Liver (tissue), 8 donors: ENCODE measurements at regions not wholly inside any gene's neighbourhood (a gene's known extent, or its start where the extent isn't known, plus 50 kb on each side); places are given as distances from the start of the nearest gene placed in this dataset.

Source experiments
- DNase-seq: peaks from one replicate; pipeline ENCODE4 v3.0.0-alpha.2; 2017; ENCODE audit warnings: low spot score
- H3K27ac ChIP-seq, 2 donors: one replicate each; pipeline ENCODE4 v1.7.0; 2013; ENCODE audit warnings: inconsistent platforms in 2 of 2, low read length in 2 of 2, control low read depth in 1 of 2, low read depth in 1 of 2, mild to moderate bottlenecking in 1 of 2
- H3K27me3 ChIP-seq, 4 donors: one replicate each; pipeline versions ENCODE4 v1.6.1 to v1.7.0; 2013; ENCODE audit warnings: low read length in 3 of 4, inconsistent platforms in 1 of 4, mild to moderate bottlenecking in 1 of 4, moderate library complexity in 1 of 4; ENCODE audit not compliant: control insufficient read depth in 4 of 4, insufficient read depth in 4 of 4
- H3K36me3 ChIP-seq, 4 donors: one replicate each; pipeline versions ENCODE4 v1.6.1 to v1.7.0; 2013; ENCODE audit warnings: low read length in 3 of 4, mild to moderate bottlenecking in 3 of 4, low read depth in 1 of 4, moderate library complexity in 1 of 4; ENCODE audit not compliant: control insufficient read depth in 4 of 4, insufficient read depth in 3 of 4
- H3K4me1 ChIP-seq, 4 donors: one replicate each; pipeline versions ENCODE4 v1.6.1 to v1.7.0; 2013; ENCODE audit warnings: low read length in 3 of 4, mild to moderate bottlenecking in 3 of 4, moderate library complexity in 1 of 4; ENCODE audit not compliant: control insufficient read depth in 4 of 4, insufficient read depth in 4 of 4
- H3K4me3 ChIP-seq, 3 donors: one replicate each; pipeline versions ENCODE4 v1.6.1 to v1.7.0; 2013; ENCODE audit warnings: low read length in 3 of 3, control low read depth in 1 of 3, low read depth in 1 of 3, mild to moderate bottlenecking in 1 of 3
- H3K9ac ChIP-seq, 2 donors: one replicate each; pipeline ENCODE4 v1.7.0; 2013; ENCODE audit warnings: low read length in 2 of 2, mild to moderate bottlenecking in 2 of 2, moderate library complexity in 2 of 2, control low read depth in 1 of 2, low read depth in 1 of 2
- H3K9me3 ChIP-seq, 4 donors: one replicate each; pipeline versions ENCODE4 v1.6.1 to v1.7.0; 2013; ENCODE audit warnings: low read length in 3 of 4; ENCODE audit not compliant: control insufficient read depth in 4 of 4
- EGR1 ChIP-seq, 2 donors: IDR thresholded peaks; 2 replicates each; pipeline ENCODE4 v1.6.1; 2016 to 2018; ENCODE audit warnings: antibody characterized with exemption in 2 of 2, low read depth in 2 of 2
- FOXA1 ChIP-seq: IDR thresholded peaks from 2 replicates; pipeline ENCODE4 v1.6.1; 2016; ENCODE audit warnings: antibody characterized with exemption
- GABPA ChIP-seq, 2 donors: IDR thresholded peaks in 1 of 2; conservative IDR thresholded peaks in 1 of 2; 2 replicates each; pipeline ENCODE4 v1.6.1; 2016; ENCODE audit warnings: antibody characterized with exemption in 2 of 2, mild to moderate bottlenecking in 1 of 2, moderate library complexity in 1 of 2
- HNF4A ChIP-seq, 2 donors: conservative IDR thresholded peaks; 2 replicates each; pipeline ENCODE4 v1.6.1; 2016; ENCODE audit warnings: antibody characterized with exemption in 2 of 2, mild to moderate bottlenecking in 2 of 2
- HNF4G ChIP-seq: IDR thresholded peaks from 2 replicates; pipeline ENCODE4 v1.6.1; 2016; ENCODE audit warnings: antibody characterized with exemption
- JUND ChIP-seq, 2 donors: IDR thresholded peaks; 2 replicates each; pipeline ENCODE4 v1.6.1; 2016; ENCODE audit warnings: antibody characterized with exemption in 2 of 2
- NR2F2 ChIP-seq: IDR thresholded peaks from 2 replicates; pipeline ENCODE4 v1.6.1; 2016; ENCODE audit warnings: antibody characterized with exemption
- RAD21 ChIP-seq, 2 donors: IDR thresholded peaks; 2 replicates each; pipeline ENCODE4 v1.6.1; 2016; ENCODE audit warnings: antibody characterized with exemption in 2 of 2, mild to moderate bottlenecking in 2 of 2
- RXRA ChIP-seq, 2 donors: IDR thresholded peaks; 2 replicates each; pipeline ENCODE4 v1.6.1; 2017 to 2018; ENCODE audit warnings: antibody characterized with exemption in 2 of 2, mild to moderate bottlenecking in 1 of 2
- SP1 ChIP-seq: IDR thresholded peaks from 2 replicates; pipeline ENCODE4 v1.6.1; 2018; ENCODE audit warnings: antibody characterized with exemption, mild to moderate bottlenecking
- TAF1 ChIP-seq: conservative IDR thresholded peaks from 2 replicates; pipeline ENCODE4 v1.6.1; 2016; ENCODE audit warnings: antibody characterized with exemption, mild to moderate bottlenecking
- YY1 ChIP-seq: IDR thresholded peaks from 2 replicates; pipeline ENCODE4 v1.6.1; 2016; ENCODE audit warnings: antibody characterized with exemption, mild to moderate bottlenecking
- WGBS: extraction: QIAGEN DNeasy Blood & Tissue Kit; methylation state at CpG from one replicate; pipeline ENCODE4 v1.1.7; 2013; 5-methylcytosine and 5-hydroxymethylcytosine counted together
- TF ChIP-seq, protein P1 (sequence below): IDR thresholded peaks from 2 replicates; pipeline ENCODE4 v1.6.1; 2016; ENCODE audit warnings: antibody characterized with exemption
- TF ChIP-seq, protein P2 (sequence below): IDR thresholded peaks from 2 replicates; pipeline ENCODE4 v1.6.1; 2016; ENCODE audit warnings: antibody characterized with exemption
- TF ChIP-seq, protein P3 (sequence below): fragments of 150-350 bp; IDR thresholded peaks from 2 replicates; pipeline ENCODE4 v1.5.1; 2017; ENCODE audit warnings: improper control_type of control experiment, low read depth, low read length; ENCODE audit not compliant: missing input control
- TF ChIP-seq, protein P4 (sequence below): IDR thresholded peaks from 2 replicates; pipeline ENCODE4 v1.6.1; 2016; ENCODE audit warnings: antibody characterized with exemption, mild to moderate bottlenecking
- TF ChIP-seq, protein P5 (sequence below): IDR thresholded peaks from 2 replicates; pipeline ENCODE4 v1.6.1; 2016; ENCODE audit warnings: antibody characterized with exemption
- donor health status: healthy.
- donor health status: healthy.
- donor health status: healthy.
- donor health status: healthy.
- donor health status: healthy.

DNA sequence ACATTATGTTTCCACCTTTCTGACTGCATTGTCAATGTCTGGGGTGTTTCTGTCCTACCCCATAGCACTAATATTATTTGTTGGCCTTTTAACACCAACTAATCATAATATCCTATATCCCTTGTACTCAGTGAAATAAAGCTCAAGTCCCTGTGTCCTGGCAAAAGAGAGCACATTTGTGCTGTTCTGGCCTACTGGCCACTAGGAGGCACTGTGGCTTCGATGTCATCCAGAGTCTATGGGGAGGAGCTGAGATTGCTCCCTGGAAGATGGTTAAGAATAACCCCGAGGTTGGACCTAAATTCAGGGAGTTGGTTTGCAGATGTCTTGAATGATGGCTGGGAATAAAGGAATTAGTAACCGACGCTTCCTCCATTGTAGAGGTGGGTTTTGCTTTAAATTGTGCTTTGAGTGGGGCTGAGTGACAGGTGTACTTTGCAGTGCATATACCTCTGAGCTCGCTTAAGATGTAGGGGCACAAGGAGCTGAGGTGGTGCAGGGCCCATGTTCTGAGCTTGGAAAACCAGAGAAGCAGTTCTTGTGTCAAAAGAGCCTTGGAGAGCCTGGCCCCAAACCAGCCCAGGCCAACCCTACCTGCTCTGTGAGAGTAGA is 191.2 kb upstream of the PRSS1 start:
- WGBS, result 38% methylated on average over 5 of the region's 5 CpGs
- no peak overlapping the region for H3K27ac ChIP-seq
- H3K9me3 ChIP-seq, result no peaks in the 10 kb centered on the region
- H3K27me3 ChIP-seq, result peaks cover 0 to 3% (median 0%) of the 10 kb centered on the region in 4 donors
- no peak for TF ChIP-seq SP1
- no peak for TF ChIP-seq NR2F2
- TF ChIP-seq, protein P1, sequence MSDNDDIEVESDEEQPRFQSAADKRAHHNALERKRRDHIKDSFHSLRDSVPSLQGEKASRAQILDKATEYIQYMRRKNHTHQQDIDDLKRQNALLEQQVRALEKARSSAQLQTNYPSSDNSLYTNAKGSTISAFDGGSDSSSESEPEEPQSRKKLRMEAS, result no peak
- TF ChIP-seq, protein P2, sequence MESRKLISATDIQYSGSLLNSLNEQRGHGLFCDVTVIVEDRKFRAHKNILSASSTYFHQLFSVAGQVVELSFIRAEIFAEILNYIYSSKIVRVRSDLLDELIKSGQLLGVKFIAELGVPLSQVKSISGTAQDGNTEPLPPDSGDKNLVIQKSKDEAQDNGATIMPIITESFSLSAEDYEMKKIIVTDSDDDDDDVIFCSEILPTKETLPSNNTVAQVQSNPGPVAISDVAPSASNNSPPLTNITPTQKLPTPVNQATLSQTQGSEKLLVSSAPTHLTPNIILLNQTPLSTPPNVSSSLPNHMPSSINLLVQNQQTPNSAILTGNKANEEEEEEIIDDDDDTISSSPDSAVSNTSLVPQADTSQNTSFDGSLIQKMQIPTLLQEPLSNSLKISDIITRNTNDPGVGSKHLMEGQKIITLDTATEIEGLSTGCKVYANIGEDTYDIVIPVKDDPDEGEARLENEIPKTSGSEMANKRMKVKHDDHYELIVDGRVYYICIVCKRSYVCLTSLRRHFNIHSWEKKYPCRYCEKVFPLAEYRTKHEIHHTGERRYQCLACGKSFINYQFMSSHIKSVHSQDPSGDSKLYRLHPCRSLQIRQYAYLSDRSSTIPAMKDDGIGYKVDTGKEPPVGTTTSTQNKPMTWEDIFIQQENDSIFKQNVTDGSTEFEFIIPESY, result no peak
- TF ChIP-seq TAF1, result no peak
- TF ChIP-seq RAD21 (IDR thresholded peaks at IDR 0.05), result peak in 1 of 2 donors; percentile 40
- TF ChIP-seq, protein P3, sequence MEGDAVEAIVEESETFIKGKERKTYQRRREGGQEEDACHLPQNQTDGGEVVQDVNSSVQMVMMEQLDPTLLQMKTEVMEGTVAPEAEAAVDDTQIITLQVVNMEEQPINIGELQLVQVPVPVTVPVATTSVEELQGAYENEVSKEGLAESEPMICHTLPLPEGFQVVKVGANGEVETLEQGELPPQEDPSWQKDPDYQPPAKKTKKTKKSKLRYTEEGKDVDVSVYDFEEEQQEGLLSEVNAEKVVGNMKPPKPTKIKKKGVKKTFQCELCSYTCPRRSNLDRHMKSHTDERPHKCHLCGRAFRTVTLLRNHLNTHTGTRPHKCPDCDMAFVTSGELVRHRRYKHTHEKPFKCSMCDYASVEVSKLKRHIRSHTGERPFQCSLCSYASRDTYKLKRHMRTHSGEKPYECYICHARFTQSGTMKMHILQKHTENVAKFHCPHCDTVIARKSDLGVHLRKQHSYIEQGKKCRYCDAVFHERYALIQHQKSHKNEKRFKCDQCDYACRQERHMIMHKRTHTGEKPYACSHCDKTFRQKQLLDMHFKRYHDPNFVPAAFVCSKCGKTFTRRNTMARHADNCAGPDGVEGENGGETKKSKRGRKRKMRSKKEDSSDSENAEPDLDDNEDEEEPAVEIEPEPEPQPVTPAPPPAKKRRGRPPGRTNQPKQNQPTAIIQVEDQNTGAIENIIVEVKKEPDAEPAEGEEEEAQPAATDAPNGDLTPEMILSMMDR, result peak; percentile 36
- no peaks in the 10 kb centered on the region for H3K36me3 ChIP-seq
- H3K4me1 ChIP-seq, result no peaks in the 10 kb centered on the region
- H3K4me3 ChIP-seq, result no peak overlapping the region
- DNase-seq, result no peak
- H3K9ac ChIP-seq, result no peak overlapping the region

DNA sequence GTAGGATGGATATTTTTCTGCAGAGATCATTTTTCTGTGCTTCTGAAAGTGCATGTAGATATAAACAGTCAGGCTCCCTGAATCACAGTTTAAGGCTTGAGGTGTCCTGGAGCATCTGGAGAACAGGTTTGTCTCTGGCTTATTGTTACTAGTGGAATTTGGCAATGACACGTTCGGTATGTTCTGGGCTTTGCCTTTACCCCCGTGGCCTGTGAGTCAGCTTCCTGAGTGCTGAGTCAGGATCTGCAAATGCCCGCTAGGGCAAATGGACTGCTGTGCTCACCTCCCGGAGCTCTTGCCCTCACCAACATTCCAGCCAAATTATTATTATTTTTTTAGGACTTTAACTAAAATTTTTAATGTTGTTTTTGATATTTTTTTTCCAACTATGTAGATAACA is 192.5 kb upstream of the PRSS1 start:
- no peak for DNase-seq
- Histone ChIP-seq H3K9ac (no peak overlapping the region), H3K4me1 (no peaks in the 10 kb centered on the region), H3K4me3 (no peak overlapping the region), H3K27ac (no peak overlapping the region), H3K36me3 (no peaks in the 10 kb centered on the region), H3K9me3 (no peaks in the 10 kb centered on the region), H3K27me3 (no peaks in the 10 kb centered on the region)
- WGBS, result 9% methylated on average over 5 of the region's 5 CpGs
- TF ChIP-seq HNF4G, result no peak
- TF ChIP-seq, protein P4, sequence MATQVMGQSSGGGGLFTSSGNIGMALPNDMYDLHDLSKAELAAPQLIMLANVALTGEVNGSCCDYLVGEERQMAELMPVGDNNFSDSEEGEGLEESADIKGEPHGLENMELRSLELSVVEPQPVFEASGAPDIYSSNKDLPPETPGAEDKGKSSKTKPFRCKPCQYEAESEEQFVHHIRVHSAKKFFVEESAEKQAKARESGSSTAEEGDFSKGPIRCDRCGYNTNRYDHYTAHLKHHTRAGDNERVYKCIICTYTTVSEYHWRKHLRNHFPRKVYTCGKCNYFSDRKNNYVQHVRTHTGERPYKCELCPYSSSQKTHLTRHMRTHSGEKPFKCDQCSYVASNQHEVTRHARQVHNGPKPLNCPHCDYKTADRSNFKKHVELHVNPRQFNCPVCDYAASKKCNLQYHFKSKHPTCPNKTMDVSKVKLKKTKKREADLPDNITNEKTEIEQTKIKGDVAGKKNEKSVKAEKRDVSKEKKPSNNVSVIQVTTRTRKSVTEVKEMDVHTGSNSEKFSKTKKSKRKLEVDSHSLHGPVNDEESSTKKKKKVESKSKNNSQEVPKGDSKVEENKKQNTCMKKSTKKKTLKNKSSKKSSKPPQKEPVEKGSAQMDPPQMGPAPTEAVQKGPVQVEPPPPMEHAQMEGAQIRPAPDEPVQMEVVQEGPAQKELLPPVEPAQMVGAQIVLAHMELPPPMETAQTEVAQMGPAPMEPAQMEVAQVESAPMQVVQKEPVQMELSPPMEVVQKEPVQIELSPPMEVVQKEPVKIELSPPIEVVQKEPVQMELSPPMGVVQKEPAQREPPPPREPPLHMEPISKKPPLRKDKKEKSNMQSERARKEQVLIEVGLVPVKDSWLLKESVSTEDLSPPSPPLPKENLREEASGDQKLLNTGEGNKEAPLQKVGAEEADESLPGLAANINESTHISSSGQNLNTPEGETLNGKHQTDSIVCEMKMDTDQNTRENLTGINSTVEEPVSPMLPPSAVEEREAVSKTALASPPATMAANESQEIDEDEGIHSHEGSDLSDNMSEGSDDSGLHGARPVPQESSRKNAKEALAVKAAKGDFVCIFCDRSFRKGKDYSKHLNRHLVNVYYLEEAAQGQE, result no peak
- TF ChIP-seq, protein P1, result no peak
- TF ChIP-seq, protein P5, sequence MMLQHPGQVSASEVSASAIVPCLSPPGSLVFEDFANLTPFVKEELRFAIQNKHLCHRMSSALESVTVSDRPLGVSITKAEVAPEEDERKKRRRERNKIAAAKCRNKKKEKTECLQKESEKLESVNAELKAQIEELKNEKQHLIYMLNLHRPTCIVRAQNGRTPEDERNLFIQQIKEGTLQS, result no peak
- no peak for TF ChIP-seq FOXA1
- peak in 1 of 2 donors; percentile 47 for TF ChIP-seq HNF4A (conservative IDR thresholded peaks at IDR 0.05)
- no peak for TF ChIP-seq GABPA (IDR thresholded peaks at IDR 0.05 in 1 of 2, conservative IDR thresholded peaks at IDR 0.05 in 1 of 2)
- TF ChIP-seq JUND (IDR thresholded peaks at IDR 0.05), result peak in 1 of 2 donors; percentile 81
- peak; percentile 8 to 69 for TF ChIP-seq RXRA (IDR thresholded peaks at IDR 0.05)
- no peak for TF ChIP-seq RAD21 (IDR thresholded peaks at IDR 0.05)
- no peak for TF ChIP-seq TAF1
- TF ChIP-seq YY1, result peak; percentile 30
- no peak for TF ChIP-seq SP1
- TF ChIP-seq EGR1 (IDR thresholded peaks at IDR 0.05; ENCODE audit: low read depth in 2 of 2), result no peak
- TF ChIP-seq, protein P3, result no peak
